Caco-2 (cell line): ENCODE measurements at regions not wholly inside any gene's neighbourhood (a gene's known extent, or its start where the extent isn't known, plus 50 kb on each side); places are given as distances from the start of the nearest gene placed in this dataset.

Experiments used
- BruUV-seq: library from RNA; stranded (reverse); fragments of 400-500 nt; replicated peaks from 2 replicates; lab custom pipeline; 2021; lab: Mats Ljungman, UMichigan
- CTCF ChIA-PET: fragments of 300-600 bp; sonication (Branson Sonifier 250); formaldehyde crosslinking; loops from one replicate; lab custom pipeline; 2022; ENCODE audit warnings: antibody characterized with exemption; lab: Charles Lee
- POLR2A ChIA-PET: fragments of 300-600 bp; sonication (Branson Sonifier 250); formaldehyde crosslinking; loops from one replicate; lab custom pipeline; 2022; ENCODE audit warnings: antibody characterized with exemption; lab: Charles Lee
- DNase-seq, 2 experiments: peaks; one replicate each; pipeline versions ENCODE4 v3.0.0 to v3.0.0-alpha.2; 2020 to 2022
- H3K27me3 ChIP-seq: replicated peaks from 2 replicates; pipeline ENCODE4 v1.6.0; 2011; ENCODE audit warnings: low read length; ENCODE audit not compliant: control insufficient read depth, insufficient read depth
- H3K36me3 ChIP-seq: 2 replicates; pipeline ENCODE4 v1.5.1; 2011; ENCODE audit warnings: low read length; ENCODE audit not compliant: control insufficient read depth, insufficient read depth
- H3K4me1 ChIP-seq: fragments of 250-450 bp; sonication (Bioruptor Pico); 2 replicates; pipeline ENCODE4 v1.5.1; 2020; ENCODE audit warnings: mild to moderate bottlenecking
- H3K4me3 ChIP-seq: 2 replicates; pipeline ENCODE4 v1.5.1; 2011; ENCODE audit warnings: low read depth, mild to moderate bottlenecking, control low read depth, low read length
- H3K9me3 ChIP-seq: fragments of 250-450 bp; sonication (Bioruptor Pico); 2 replicates; pipeline ENCODE4 v1.5.1; 2020; ENCODE audit warnings: mild to moderate bottlenecking, moderate library complexity
- H3K27ac Mint-ChIP-seq: one replicate; pipeline ENCODE4 v1.8.0; 2022; ENCODE audit warnings: mixed read lengths; ENCODE audit not compliant: unreplicated experiment
- H3K27me3 Mint-ChIP-seq: one replicate; pipeline ENCODE4 v1.8.0; 2022; ENCODE audit warnings: mixed read lengths; ENCODE audit not compliant: insufficient read depth, unreplicated experiment
- H3K36me3 Mint-ChIP-seq: one replicate; pipeline ENCODE4 v1.8.0; 2022; ENCODE audit warnings: mild to moderate bottlenecking, mixed read lengths; ENCODE audit not compliant: insufficient read depth, unreplicated experiment
- H3K4me1 Mint-ChIP-seq: one replicate; pipeline ENCODE4 v1.8.0; 2022; ENCODE audit warnings: low read depth, mixed read lengths; ENCODE audit not compliant: unreplicated experiment
- H3K4me3 Mint-ChIP-seq: one replicate; pipeline ENCODE4 v1.8.0; 2022; ENCODE audit warnings: mild to moderate bottlenecking, moderate library complexity, mixed read lengths; ENCODE audit not compliant: unreplicated experiment
- H3K9me3 Mint-ChIP-seq: one replicate; pipeline ENCODE4 v1.8.0; 2022; ENCODE audit warnings: mixed read lengths; ENCODE audit not compliant: unreplicated experiment
- CTCF ChIP-seq, 2 experiments: fragments of 200-600 bp in 1 of 2; IDR thresholded peaks; 1 replicate in 1 of 2; 2 replicates in 1 of 2; pipeline versions ENCODE4 v1.5.1 to v1.8.0; 2011 to 2022; ENCODE audit warnings: antibody characterized with exemption in 1 of 2, control low read depth in 1 of 2, inconsistent platforms in 1 of 2, low read depth in 1 of 2, low read length in 1 of 2, mild to moderate bottlenecking in 1 of 2, moderate library complexity in 1 of 2; ENCODE audit not compliant: insufficient read depth in 1 of 2, severe bottlenecking in 1 of 2, unreplicated experiment in 1 of 2
- intact Hi-C: fragments of 100-400 bp; cut with micrococcal nuclease; formaldehyde crosslinking; loops from one replicate; pipeline ENCODE4 v1.10.0; 2022; ENCODE audit not compliant: unreplicated experiment

- ChIA-PET POLR2A (no interaction called here), CTCF (no interaction called here)
- Histone ChIP-seq H3K4me3 (no peak overlapping the region), H3K36me3 (no peaks in the 10 kb centered on the region), H3K27me3 (no peaks in the 10 kb centered on the region), H3K4me1 (peaks cover 4% of the 10 kb centered on the region; the same call in 1 of the 2 replicates), H3K9me3 (no peaks in the 10 kb centered on the region)
- BruUV-seq, result no TSS peak
- Mint-ChIP-seq H3K4me1 (peaks cover 12% of the 10 kb centered on the region), H3K4me3 (no peak overlapping the region), H3K27ac (no peak overlapping the region), H3K9me3 (no peaks in the 10 kb centered on the region), H3K36me3 (peaks cover 6% of the 10 kb centered on the region), H3K27me3 (no peaks in the 10 kb centered on the region)
- DNase-seq, result no peak
- intact Hi-C loops, result no loop called here
- no peak for TF ChIP-seq CTCF (IDR thresholded peaks at IDR 0.05; ENCODE audit: insufficient read depth in 1 of 2, low read depth in 1 of 2, low read length in 1 of 2, severe bottlenecking in 1 of 2, unreplicated experiment in 1 of 2)
These were observed 101.6 kb downstream of the SELENOF start for GRCh38 chr1:86812286-86812685.
